ENCODE measurements at regions not wholly inside any gene's neighbourhood (a gene's known extent, or its start where the extent isn't known, plus 50 kb on each side); places are given as distances from the start of the nearest gene placed in this dataset.

GRCh38 chr6:40661726-40662125 lies 74.6 kb upstream of the LRFN2 start:
- TF ChIP-seq CTCF (optimal IDR thresholded peaks at IDR 0.05 in 1 of 3, IDR thresholded peaks at IDR 0.05 in 1 of 3, conservative IDR thresholded peaks at IDR 0.05 in 1 of 3; ENCODE audit: extremely low read depth in 1 of 3, insufficient read depth in 2 of 3, low read length in 3 of 3) (no peak), EZH2 (IDR thresholded peaks at IDR 0.05; ENCODE audit: low read length) (no peak)
